Activated naive CD4-positive, alpha-beta T cell treated with anti-CD3 and anti-CD28 coated beads, Interleukin-2, amount 10 ng/mL, durations not matched to agents 7 days and 5 days (primary cell): ENCODE measurements at regions not wholly inside any gene's neighbourhood (a gene's known extent, or its start where the extent isn't known, plus 50 kb on each side); places are given as distances from the start of the nearest gene placed in this dataset.

Experiments
- CTCF ChIA-PET: fragments of 350-600 bp; sonication (Branson Sonifier 250); formaldehyde crosslinking; loops from one replicate; lab custom pipeline; 2021; ENCODE audit warnings: antibody characterized with exemption; lab: Charles Lee
- DNase-seq: peaks from one replicate; pipeline ENCODE4 v3.0.0-alpha.2; 2020
- H3K27ac Mint-ChIP-seq: one replicate; pipeline ENCODE4 v1.8.0; 2021; ENCODE audit warnings: mild to moderate bottlenecking, moderate library complexity, mixed read lengths
- H3K27me3 Mint-ChIP-seq: one replicate; pipeline ENCODE4 v1.8.0; 2021; ENCODE audit warnings: mild to moderate bottlenecking, mixed read lengths
- H3K36me3 Mint-ChIP-seq: one replicate; pipeline ENCODE4 v1.8.0; 2021; ENCODE audit warnings: mixed read lengths
- H3K4me1 Mint-ChIP-seq: one replicate; pipeline ENCODE4 v1.8.0; 2021; ENCODE audit warnings: mixed read lengths
- H3K4me3 Mint-ChIP-seq: one replicate; pipeline ENCODE4 v1.8.0; 2021; ENCODE audit warnings: mild to moderate bottlenecking, moderate library complexity, mixed read lengths
- H3K9me3 Mint-ChIP-seq: one replicate; pipeline ENCODE4 v1.8.0; 2021; ENCODE audit warnings: mixed read lengths

DNA sequence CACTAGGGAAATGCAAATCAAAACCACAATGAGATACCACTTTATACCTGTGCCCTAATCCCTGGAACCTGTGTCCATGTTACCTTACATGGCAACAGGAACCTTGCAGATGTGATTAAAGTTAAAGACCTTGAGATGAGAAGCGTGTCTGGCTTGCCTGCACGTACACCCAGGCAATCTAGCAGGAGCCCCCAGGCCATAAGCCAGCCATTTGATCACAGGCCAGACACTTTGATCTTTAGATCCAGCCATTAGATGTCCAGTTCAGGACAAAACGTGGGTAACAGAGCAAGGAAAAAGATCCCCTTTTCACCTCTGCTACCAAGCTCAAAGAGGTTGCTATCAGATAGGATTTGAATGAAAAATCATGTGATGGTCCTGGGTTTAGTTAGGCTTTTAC is 378.8 kb downstream of the BUD13 start:
- Mint-ChIP-seq H3K36me3 (no peaks in the 10 kb centered on the region), H3K4me3 (no peak overlapping the region), H3K4me1 (no peaks in the 10 kb centered on the region), H3K27ac (no peak overlapping the region), H3K9me3 (no peaks in the 10 kb centered on the region), H3K27me3 (no peaks in the 10 kb centered on the region)
- CTCF ChIA-PET: no interaction called here
- no peak for DNase-seq

DNA sequence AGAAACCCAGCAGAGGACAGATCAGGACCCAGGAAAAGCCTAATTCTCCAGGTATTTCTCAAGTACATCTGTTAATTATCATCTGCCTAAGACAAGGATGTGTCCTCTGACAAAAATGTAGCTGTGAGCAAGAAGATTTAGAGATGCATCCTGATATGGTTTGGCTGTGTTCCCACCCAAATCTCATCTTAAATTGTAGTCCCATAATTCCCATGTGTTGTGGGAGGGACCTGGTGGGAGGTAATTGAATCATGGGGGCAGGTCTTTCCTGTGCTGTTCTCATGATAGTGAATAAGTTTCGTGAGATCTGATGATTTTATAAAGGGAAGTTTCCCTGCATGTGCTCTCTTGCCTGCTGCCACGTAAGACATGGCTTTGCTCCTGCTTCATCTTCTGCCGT is 381.8 kb downstream of the BUD13 start:
- no peak overlapping the region for H3K4me3 Mint-ChIP-seq
- H3K27me3 Mint-ChIP-seq: no peaks in the 10 kb centered on the region
- DNase-seq: no peak
- CTCF ChIA-PET: no interaction called here
- H3K27ac Mint-ChIP-seq: no peak overlapping the region
- no peaks in the 10 kb centered on the region for H3K9me3 Mint-ChIP-seq
- no peaks in the 10 kb centered on the region for H3K4me1 Mint-ChIP-seq
- H3K36me3 Mint-ChIP-seq: no peaks in the 10 kb centered on the region

GRCh38 chr11:116388146-116388545 is 384.6 kb downstream of the BUD13 start:
- no peak for DNase-seq

DNA sequence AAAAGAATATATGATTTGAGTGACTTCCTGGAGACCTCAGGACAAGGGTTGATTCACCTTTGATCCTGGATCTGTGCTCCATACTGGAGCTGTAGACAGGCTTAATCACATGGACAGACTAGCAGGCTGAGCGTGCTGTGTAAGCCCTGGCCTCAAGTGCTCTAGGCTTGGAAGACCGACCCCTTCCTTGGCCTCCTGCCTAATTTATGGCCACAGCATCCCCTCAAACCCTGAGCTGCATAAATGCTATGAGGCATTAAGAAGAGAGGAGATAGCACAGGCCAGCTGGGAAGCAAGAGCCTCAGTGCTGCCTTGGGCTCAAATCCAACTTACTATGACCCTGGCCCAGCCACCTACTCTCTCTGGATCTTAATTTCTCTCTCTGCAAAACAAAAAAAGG is 385.1 kb downstream of the BUD13 start:
- Mint-ChIP-seq H3K4me3 (no peak overlapping the region), H3K9me3 (no peaks in the 10 kb centered on the region), H3K27ac (no peak overlapping the region), H3K36me3 (no peaks in the 10 kb centered on the region), H3K27me3 (no peaks in the 10 kb centered on the region), H3K4me1 (no peaks in the 10 kb centered on the region)
- CTCF ChIA-PET: no interaction called here
- DNase-seq: no peak

More at GRCh38 chr11:116388146-116388545, 384.6 kb downstream of the BUD13 start:
- H3K36me3 Mint-ChIP-seq: no peaks in the 10 kb centered on the region
- H3K9me3 Mint-ChIP-seq: no peaks in the 10 kb centered on the region
- no peaks in the 10 kb centered on the region for H3K4me1 Mint-ChIP-seq
- CTCF ChIA-PET: no interaction called here
- no peak overlapping the region for H3K27ac Mint-ChIP-seq
- H3K4me3 Mint-ChIP-seq: no peak overlapping the region
- no peaks in the 10 kb centered on the region for H3K27me3 Mint-ChIP-seq

GRCh38 chr11:116386118-116386699 is 386.6 kb downstream of the BUD13 start:
- no peak for DNase-seq
- no peaks in the 10 kb centered on the region for H3K4me1 Mint-ChIP-seq
- no peak overlapping the region for H3K4me3 Mint-ChIP-seq
- no peaks in the 10 kb centered on the region for H3K36me3 Mint-ChIP-seq
- H3K27me3 Mint-ChIP-seq: no peaks in the 10 kb centered on the region
- CTCF ChIA-PET: no interaction called here
- H3K9me3 Mint-ChIP-seq: no peaks in the 10 kb centered on the region
- H3K27ac Mint-ChIP-seq: no peak overlapping the region

GRCh38 chr11:116384876-116385275 is 387.9 kb downstream of the BUD13 start:
- H3K36me3 Mint-ChIP-seq: no peaks in the 10 kb centered on the region
- no peaks in the 10 kb centered on the region for H3K4me1 Mint-ChIP-seq
- H3K4me3 Mint-ChIP-seq: no peak overlapping the region
- CTCF ChIA-PET: no interaction called here
- no peak for DNase-seq
- H3K27me3 Mint-ChIP-seq: no peaks in the 10 kb centered on the region
- no peaks in the 10 kb centered on the region for H3K9me3 Mint-ChIP-seq
- no peak overlapping the region for H3K27ac Mint-ChIP-seq

DNA sequence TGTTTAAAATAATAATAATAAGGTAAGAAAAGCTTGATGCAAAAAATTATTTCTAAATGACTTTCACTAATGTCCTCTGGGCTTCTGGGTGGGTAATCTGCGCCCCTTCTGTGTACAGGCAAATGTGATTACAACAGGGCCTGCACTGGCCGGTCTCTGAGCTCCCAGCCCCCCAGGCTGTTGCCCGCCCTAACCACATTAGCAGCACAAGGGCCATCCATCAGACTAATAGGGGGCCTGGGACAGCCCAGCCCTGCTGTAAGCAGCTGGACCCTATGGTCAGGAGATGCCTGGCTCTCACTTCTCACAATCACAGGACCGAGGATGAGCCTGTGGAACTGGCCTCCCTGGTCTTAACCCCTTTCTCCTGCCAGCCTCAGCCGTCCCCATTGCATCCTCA is 388.4 kb downstream of the BUD13 start:
- Mint-ChIP-seq H3K36me3 (no peaks in the 10 kb centered on the region), H3K27me3 (no peaks in the 10 kb centered on the region), H3K4me3 (no peak overlapping the region), H3K9me3 (no peaks in the 10 kb centered on the region), H3K27ac (no peak overlapping the region), H3K4me1 (no peaks in the 10 kb centered on the region)
- CTCF ChIA-PET: interaction anchor here (0.6 kb wide), 1 partner anchor 318 kb away, joined by 3 read pairs; no protein-coding TSS in a partner anchor
- DNase-seq: no peak

DNA sequence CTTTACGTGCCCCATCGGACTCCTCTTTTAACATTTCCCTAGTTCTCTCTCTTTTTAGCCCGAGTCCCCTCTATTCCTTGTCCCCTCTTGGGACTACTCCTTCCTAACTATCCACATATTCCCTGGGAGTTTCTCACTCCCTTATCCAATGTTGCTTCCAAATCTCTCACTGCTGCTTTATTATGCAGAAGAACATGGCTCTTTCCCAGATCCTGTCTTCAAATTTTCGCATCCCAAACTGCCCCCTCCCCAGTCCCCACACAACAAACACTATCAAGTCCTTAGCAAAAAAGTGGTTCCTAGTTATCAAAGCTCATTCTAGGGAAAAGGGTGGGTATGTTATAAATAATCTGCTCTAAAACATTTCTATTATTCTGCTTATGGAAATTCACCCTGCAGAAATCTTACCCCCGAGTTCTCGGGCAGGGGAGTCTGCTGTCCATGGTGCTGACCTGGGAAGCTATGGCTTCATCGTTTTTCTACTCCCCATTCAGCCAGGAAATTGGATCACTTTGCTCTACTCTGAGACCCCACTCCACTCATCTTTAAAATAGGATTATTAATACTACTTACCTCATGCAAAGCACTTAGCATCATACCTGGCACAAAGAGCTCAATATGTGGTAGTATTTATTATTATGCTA is 393.5 kb downstream of the BUD13 start:
- Mint-ChIP-seq H3K9me3 (no peaks in the 10 kb centered on the region), H3K27ac (no peak overlapping the region), H3K36me3 (no peaks in the 10 kb centered on the region), H3K4me3 (no peak overlapping the region), H3K4me1 (no peaks in the 10 kb centered on the region), H3K27me3 (no peaks in the 10 kb centered on the region)
- CTCF ChIA-PET: no interaction called here
- peak; percentile 48 for DNase-seq

DNA sequence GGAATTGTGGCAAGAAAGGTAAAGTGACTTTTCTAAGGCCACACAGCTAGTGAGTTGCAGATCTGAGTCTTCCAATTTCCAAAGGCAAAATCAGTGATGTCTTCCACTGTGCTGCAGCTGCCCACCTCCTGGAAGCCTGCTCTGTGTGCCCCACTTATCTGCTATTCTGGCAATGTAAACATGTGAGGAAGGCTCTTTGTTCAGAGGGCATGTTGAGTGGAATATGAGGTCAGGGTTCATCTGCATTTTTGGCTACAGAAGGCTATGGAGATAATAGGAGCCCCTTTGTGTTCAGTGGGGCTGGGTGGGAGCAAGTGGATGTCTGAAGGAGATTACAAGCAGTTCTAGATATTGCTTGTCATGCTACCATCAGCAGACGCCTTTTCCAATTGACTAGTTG is 396.2 kb downstream of the BUD13 start:
- no peak overlapping the region for H3K27ac Mint-ChIP-seq
- no peaks in the 10 kb centered on the region for H3K27me3 Mint-ChIP-seq
- H3K36me3 Mint-ChIP-seq: no peaks in the 10 kb centered on the region
- H3K9me3 Mint-ChIP-seq: no peaks in the 10 kb centered on the region
- H3K4me1 Mint-ChIP-seq: no peaks in the 10 kb centered on the region
- H3K4me3 Mint-ChIP-seq: no peak overlapping the region
- CTCF ChIA-PET: no interaction called here
- DNase-seq: no peak

DNA sequence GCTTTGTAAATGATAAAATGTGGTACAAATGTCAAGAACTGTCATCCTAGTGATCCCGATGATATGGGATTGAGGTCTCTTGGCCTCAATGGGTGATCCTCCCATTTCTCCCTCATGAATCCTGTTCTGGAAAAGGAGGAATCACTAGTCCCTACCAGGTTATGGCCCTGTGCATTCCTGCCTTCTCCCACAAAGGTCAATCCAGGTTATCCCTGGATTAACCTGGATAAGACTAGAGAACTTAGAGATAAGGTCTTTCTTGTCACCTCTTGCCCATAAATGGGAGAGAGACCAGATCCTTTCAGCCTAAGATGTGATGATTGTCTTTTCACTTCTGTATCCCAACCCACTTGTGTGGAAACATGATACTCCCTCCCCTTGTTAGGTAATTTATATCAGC is 396.7 kb downstream of the BUD13 start:
- no peak overlapping the region for H3K27ac Mint-ChIP-seq
- no peaks in the 10 kb centered on the region for H3K4me1 Mint-ChIP-seq
- H3K4me3 Mint-ChIP-seq: no peak overlapping the region
- H3K27me3 Mint-ChIP-seq: no peaks in the 10 kb centered on the region
- no peak for DNase-seq
- CTCF ChIA-PET: no interaction called here
- H3K36me3 Mint-ChIP-seq: no peaks in the 10 kb centered on the region
- no peaks in the 10 kb centered on the region for H3K9me3 Mint-ChIP-seq

GRCh38 chr11:116375221-116375620 is 397.6 kb downstream of the BUD13 start:
- H3K27ac Mint-ChIP-seq: no peak overlapping the region
- DNase-seq: no peak
- no peaks in the 10 kb centered on the region for H3K36me3 Mint-ChIP-seq
- H3K9me3 Mint-ChIP-seq: no peaks in the 10 kb centered on the region
- CTCF ChIA-PET: no interaction called here
- H3K4me1 Mint-ChIP-seq: no peaks in the 10 kb centered on the region
- no peaks in the 10 kb centered on the region for H3K27me3 Mint-ChIP-seq
- H3K4me3 Mint-ChIP-seq: no peak overlapping the region

- Mint-ChIP-seq H3K9me3 (no peaks in the 10 kb centered on the region), H3K27me3 (no peaks in the 10 kb centered on the region), H3K4me1 (no peaks in the 10 kb centered on the region), H3K36me3 (no peaks in the 10 kb centered on the region), H3K4me3 (no peak overlapping the region), H3K27ac (no peak overlapping the region)
- no peak for DNase-seq
- CTCF ChIA-PET: no interaction called here
Measured at GRCh38 chr11:116374085-116374484, 398.7 kb downstream of the BUD13 start.

DNA sequence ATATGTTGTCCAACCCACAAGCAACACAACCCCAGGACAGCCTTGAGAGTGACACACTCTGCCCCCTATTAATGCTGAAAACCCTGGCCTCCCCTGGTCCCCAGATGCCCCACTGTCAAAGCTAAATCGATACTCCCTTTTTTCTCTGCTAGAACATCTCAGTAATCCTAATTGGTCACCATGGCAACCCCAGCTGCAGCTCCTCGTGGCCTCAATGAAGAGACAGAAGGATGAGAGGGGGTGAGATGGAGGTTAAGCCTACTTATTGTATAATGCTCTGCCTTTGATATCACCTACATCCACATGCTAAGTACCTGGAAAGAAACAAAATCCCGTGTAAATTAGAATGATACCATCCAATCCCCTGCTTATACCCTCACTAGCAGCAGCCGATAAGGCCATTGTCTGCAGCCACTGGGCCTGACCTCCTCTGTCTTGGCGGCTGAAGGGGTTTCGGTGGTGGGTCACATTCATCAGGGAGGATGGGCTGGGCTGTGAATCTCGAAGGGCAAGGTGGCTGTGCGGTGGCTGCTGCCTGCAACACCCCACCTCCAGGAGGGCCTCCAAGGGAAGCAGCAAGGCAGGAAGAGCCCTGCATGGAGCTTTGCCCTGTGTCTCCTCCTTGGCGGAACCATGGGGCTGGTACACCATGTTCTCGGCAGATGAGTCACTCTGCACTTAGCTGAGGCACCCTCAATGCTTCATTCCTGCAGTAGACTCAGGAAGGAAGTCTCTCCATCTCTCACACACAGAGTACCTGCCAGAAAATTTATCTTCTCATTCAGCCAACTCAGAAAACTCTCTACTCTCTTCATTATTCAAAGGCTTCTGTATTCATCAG is 399.5 kb downstream of the BUD13 start:
- no peaks in the 10 kb centered on the region for H3K27me3 Mint-ChIP-seq
- CTCF ChIA-PET: no interaction called here
- no peaks in the 10 kb centered on the region for H3K9me3 Mint-ChIP-seq
- H3K4me3 Mint-ChIP-seq: no peak overlapping the region
- no peak for DNase-seq
- H3K27ac Mint-ChIP-seq: no peak overlapping the region
- H3K36me3 Mint-ChIP-seq: no peaks in the 10 kb centered on the region
- H3K4me1 Mint-ChIP-seq: no peaks in the 10 kb centered on the region

DNA sequence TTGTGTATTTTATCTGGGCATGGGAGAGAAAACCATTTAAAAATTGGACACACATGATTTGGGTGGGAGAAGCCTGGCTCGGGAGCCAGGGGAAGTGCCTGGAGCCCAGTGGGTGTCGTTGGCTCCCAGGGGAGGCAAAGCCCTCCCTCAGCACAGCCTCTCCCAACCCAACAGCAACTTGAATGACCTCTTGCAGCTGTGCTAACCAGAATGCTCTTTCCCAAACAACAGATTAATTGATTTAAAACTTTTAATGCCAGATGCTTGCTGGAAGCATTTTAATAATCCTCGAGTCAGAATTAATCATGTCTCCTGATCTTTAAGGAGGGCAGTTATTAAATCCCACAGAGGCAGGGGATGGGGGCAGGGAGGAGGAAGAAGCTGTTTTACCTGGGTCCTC is 401.6 kb downstream of the BUD13 start:
- Mint-ChIP-seq H3K27ac (no peak overlapping the region), H3K4me3 (no peak overlapping the region), H3K36me3 (no peaks in the 10 kb centered on the region), H3K27me3 (no peaks in the 10 kb centered on the region), H3K4me1 (no peaks in the 10 kb centered on the region), H3K9me3 (no peaks in the 10 kb centered on the region)
- CTCF ChIA-PET: no interaction called here
- DNase-seq: no peak

DNA sequence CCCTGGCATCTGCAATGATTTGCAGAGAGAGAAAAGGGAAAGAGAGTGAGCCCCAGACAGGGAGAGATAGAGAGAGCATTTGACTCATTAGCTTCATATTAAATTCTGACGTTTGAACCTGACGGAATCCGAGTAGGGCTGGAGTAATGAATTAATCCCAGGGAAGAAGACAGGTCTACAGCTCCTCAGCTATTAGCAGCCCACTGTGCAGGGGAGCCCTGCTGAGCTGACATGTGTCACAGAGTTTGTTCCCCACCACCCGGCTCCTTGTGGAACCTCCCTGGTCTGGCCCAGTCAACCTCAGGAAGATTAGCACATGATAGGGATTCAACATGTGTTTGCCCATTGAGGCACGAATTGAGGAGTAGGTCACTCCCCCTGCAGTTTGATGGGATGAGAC is 404.0 kb downstream of the BUD13 start:
- H3K4me3 Mint-ChIP-seq: no peak overlapping the region
- H3K9me3 Mint-ChIP-seq: no peaks in the 10 kb centered on the region
- no peaks in the 10 kb centered on the region for H3K36me3 Mint-ChIP-seq
- CTCF ChIA-PET: no interaction called here
- H3K27ac Mint-ChIP-seq: no peak overlapping the region
- H3K27me3 Mint-ChIP-seq: no peaks in the 10 kb centered on the region
- H3K4me1 Mint-ChIP-seq: no peaks in the 10 kb centered on the region
- no peak for DNase-seq
